ENCODE measurements at regions not wholly inside any gene's neighbourhood (a gene's known extent, or its start where the extent isn't known, plus 50 kb on each side); places are given as distances from the start of the nearest gene placed in this dataset.

- Histone ChIP-seq H3K36me3 (ENCODE audit: control insufficient read depth in 3 of 3, insufficient read depth in 3 of 3, low read length in 3 of 3) (no peaks in the 10 kb centered on the region), H3K27me3 (ENCODE audit: control insufficient read depth in 3 of 3, insufficient read depth in 3 of 3, low read length in 3 of 3) (no peaks in the 10 kb centered on the region), H3K9me3 (ENCODE audit: control insufficient read depth in 3 of 3, low read length in 3 of 3) (no peaks in the 10 kb centered on the region), H3K4me1 (ENCODE audit: control insufficient read depth in 3 of 3, insufficient read depth in 3 of 3, low read length in 3 of 3) (no peaks in the 10 kb centered on the region), H3K9ac (ENCODE audit: low read depth in 1 of 3, low read length in 3 of 3) (no peak overlapping the region), H3K4me3 (ENCODE audit: low read length in 3 of 3) (no peak overlapping the region), H3K27ac (ENCODE audit: low read depth, low read length) (no peak overlapping the region)
Measured at GRCh38 chr11:90753546-90753945, 530.7 kb upstream of the CHORDC1 start.

GRCh38 chr11:90747057-90747456 is 524.2 kb upstream of the CHORDC1 start:
- no peaks in the 10 kb centered on the region for H3K4me1 ChIP-seq (ENCODE audit: control insufficient read depth in 3 of 3, insufficient read depth in 3 of 3, low read length in 3 of 3)
- no peak overlapping the region for H3K9ac ChIP-seq (ENCODE audit: low read depth in 1 of 3, low read length in 3 of 3)
- H3K9me3 ChIP-seq (ENCODE audit: control insufficient read depth in 3 of 3, low read length in 3 of 3): no peaks in the 10 kb centered on the region
- H3K27ac ChIP-seq (ENCODE audit: low read depth, low read length): no peak overlapping the region
- no peaks in the 10 kb centered on the region for H3K36me3 ChIP-seq (ENCODE audit: control insufficient read depth in 3 of 3, insufficient read depth in 3 of 3, low read length in 3 of 3)
- H3K4me3 ChIP-seq (ENCODE audit: low read length in 3 of 3): no peak overlapping the region
- no peaks in the 10 kb centered on the region for H3K27me3 ChIP-seq (ENCODE audit: control insufficient read depth in 3 of 3, insufficient read depth in 3 of 3, low read length in 3 of 3)

- no peak overlapping the region for H3K27ac ChIP-seq (ENCODE audit: low read depth, low read length)
- no peaks in the 10 kb centered on the region for H3K4me1 ChIP-seq (ENCODE audit: control insufficient read depth in 3 of 3, insufficient read depth in 3 of 3, low read length in 3 of 3)
- no peaks in the 10 kb centered on the region for H3K27me3 ChIP-seq (ENCODE audit: control insufficient read depth in 3 of 3, insufficient read depth in 3 of 3, low read length in 3 of 3)
- no peak overlapping the region for H3K9ac ChIP-seq (ENCODE audit: low read depth in 1 of 3, low read length in 3 of 3)
- H3K4me3 ChIP-seq (ENCODE audit: low read length in 3 of 3): no peak overlapping the region
- no peaks in the 10 kb centered on the region for H3K36me3 ChIP-seq (ENCODE audit: control insufficient read depth in 3 of 3, insufficient read depth in 3 of 3, low read length in 3 of 3)
- no peaks in the 10 kb centered on the region for H3K9me3 ChIP-seq (ENCODE audit: control insufficient read depth in 3 of 3, low read length in 3 of 3)
Measured at GRCh38 chr11:90744169-90744568, 521.3 kb upstream of the CHORDC1 start.

- Histone ChIP-seq H3K9me3 (ENCODE audit: control insufficient read depth in 3 of 3, low read length in 3 of 3) (no peaks in the 10 kb centered on the region), H3K36me3 (ENCODE audit: control insufficient read depth in 3 of 3, insufficient read depth in 3 of 3, low read length in 3 of 3) (no peaks in the 10 kb centered on the region), H3K4me3 (ENCODE audit: low read length in 3 of 3) (no peak overlapping the region), H3K9ac (ENCODE audit: low read depth in 1 of 3, low read length in 3 of 3) (no peak overlapping the region), H3K27me3 (ENCODE audit: control insufficient read depth in 3 of 3, insufficient read depth in 3 of 3, low read length in 3 of 3) (no peaks in the 10 kb centered on the region), H3K4me1 (ENCODE audit: control insufficient read depth in 3 of 3, insufficient read depth in 3 of 3, low read length in 3 of 3) (no peaks in the 10 kb centered on the region), H3K27ac (ENCODE audit: low read depth, low read length) (no peak overlapping the region)
Measured at GRCh38 chr11:90738799-90739198, 516.0 kb upstream of the CHORDC1 start.

GRCh38 chr11:90737444-90738050 is 514.7 kb upstream of the CHORDC1 start:
- Histone ChIP-seq H3K9me3 (ENCODE audit: control insufficient read depth in 3 of 3, low read length in 3 of 3) (no peaks in the 10 kb centered on the region), H3K4me1 (ENCODE audit: control insufficient read depth in 3 of 3, insufficient read depth in 3 of 3, low read length in 3 of 3) (no peaks in the 10 kb centered on the region), H3K4me3 (ENCODE audit: low read length in 3 of 3) (no peak overlapping the region), H3K36me3 (ENCODE audit: control insufficient read depth in 3 of 3, insufficient read depth in 3 of 3, low read length in 3 of 3) (no peaks in the 10 kb centered on the region), H3K27me3 (ENCODE audit: control insufficient read depth in 3 of 3, insufficient read depth in 3 of 3, low read length in 3 of 3) (no peaks in the 10 kb centered on the region), H3K9ac (ENCODE audit: low read depth in 1 of 3, low read length in 3 of 3) (no peak overlapping the region), H3K27ac (ENCODE audit: low read depth, low read length) (no peak overlapping the region)

GRCh38 chr11:90732486-90732885 is 509.6 kb upstream of the CHORDC1 start:
- no peaks in the 10 kb centered on the region for H3K9me3 ChIP-seq (ENCODE audit: control insufficient read depth in 3 of 3, low read length in 3 of 3)
- H3K4me1 ChIP-seq (ENCODE audit: control insufficient read depth in 3 of 3, insufficient read depth in 3 of 3, low read length in 3 of 3): no peaks in the 10 kb centered on the region
- no peaks in the 10 kb centered on the region for H3K27me3 ChIP-seq (ENCODE audit: control insufficient read depth in 3 of 3, insufficient read depth in 3 of 3, low read length in 3 of 3)

GRCh38 chr11:90723475-90723874 is 500.6 kb upstream of the CHORDC1 start:
- H3K27me3 ChIP-seq (ENCODE audit: control insufficient read depth in 3 of 3, insufficient read depth in 3 of 3, low read length in 3 of 3): no peaks in the 10 kb centered on the region

More at GRCh38 chr11:90732486-90732885, 509.6 kb upstream of the CHORDC1 start:
- Histone ChIP-seq H3K4me3 (ENCODE audit: low read length in 3 of 3) (no peak overlapping the region), H3K9ac (ENCODE audit: low read depth in 1 of 3, low read length in 3 of 3) (no peak overlapping the region), H3K27ac (ENCODE audit: low read depth, low read length) (no peak overlapping the region), H3K36me3 (ENCODE audit: control insufficient read depth in 3 of 3, insufficient read depth in 3 of 3, low read length in 3 of 3) (no peaks in the 10 kb centered on the region)

GRCh38 chr11:90722552-90723190 is 499.8 kb upstream of the CHORDC1 start:
- Histone ChIP-seq H3K9me3 (ENCODE audit: control insufficient read depth in 3 of 3, low read length in 3 of 3) (peaks cover 0 to 3% (median 0%) of the 10 kb centered on the region in 3 donors), H3K4me3 (ENCODE audit: low read length in 3 of 3) (no peak overlapping the region), H3K27ac (ENCODE audit: low read depth, low read length) (no peak overlapping the region), H3K4me1 (ENCODE audit: control insufficient read depth in 3 of 3, insufficient read depth in 3 of 3, low read length in 3 of 3) (no peaks in the 10 kb centered on the region), H3K9ac (ENCODE audit: low read depth in 1 of 3, low read length in 3 of 3) (no peak overlapping the region), H3K36me3 (ENCODE audit: control insufficient read depth in 3 of 3, insufficient read depth in 3 of 3, low read length in 3 of 3) (no peaks in the 10 kb centered on the region), H3K27me3 (ENCODE audit: control insufficient read depth in 3 of 3, insufficient read depth in 3 of 3, low read length in 3 of 3) (no peaks in the 10 kb centered on the region)

More at GRCh38 chr11:90723475-90723874, 500.6 kb upstream of the CHORDC1 start:
- H3K4me3 ChIP-seq (ENCODE audit: low read length in 3 of 3): no peak overlapping the region
- no peaks in the 10 kb centered on the region for H3K4me1 ChIP-seq (ENCODE audit: control insufficient read depth in 3 of 3, insufficient read depth in 3 of 3, low read length in 3 of 3)
- H3K9ac ChIP-seq (ENCODE audit: low read depth in 1 of 3, low read length in 3 of 3): no peak overlapping the region
- no peaks in the 10 kb centered on the region for H3K36me3 ChIP-seq (ENCODE audit: control insufficient read depth in 3 of 3, insufficient read depth in 3 of 3, low read length in 3 of 3)
- H3K9me3 ChIP-seq (ENCODE audit: control insufficient read depth in 3 of 3, low read length in 3 of 3): peaks cover 0 to 3% (median 0%) of the 10 kb centered on the region in 3 donors
- no peak overlapping the region for H3K27ac ChIP-seq (ENCODE audit: low read depth, low read length)

GRCh38 chr11:90717522-90717921 is 494.7 kb upstream of the CHORDC1 start:
- Histone ChIP-seq H3K27ac (ENCODE audit: low read depth, low read length) (no peak overlapping the region), H3K27me3 (ENCODE audit: control insufficient read depth in 3 of 3, insufficient read depth in 3 of 3, low read length in 3 of 3) (no peaks in the 10 kb centered on the region), H3K9me3 (ENCODE audit: control insufficient read depth in 3 of 3, low read length in 3 of 3) (peaks cover 0 to 2% (median 0%) of the 10 kb centered on the region in 3 donors), H3K36me3 (ENCODE audit: control insufficient read depth in 3 of 3, insufficient read depth in 3 of 3, low read length in 3 of 3) (no peaks in the 10 kb centered on the region), H3K4me3 (ENCODE audit: low read length in 3 of 3) (no peak overlapping the region), H3K9ac (ENCODE audit: low read depth in 1 of 3, low read length in 3 of 3) (no peak overlapping the region), H3K4me1 (ENCODE audit: control insufficient read depth in 3 of 3, insufficient read depth in 3 of 3, low read length in 3 of 3) (no peaks in the 10 kb centered on the region)

- H3K4me3 ChIP-seq (ENCODE audit: low read length in 3 of 3): no peak overlapping the region
- H3K9ac ChIP-seq (ENCODE audit: low read depth in 1 of 3, low read length in 3 of 3): no peak overlapping the region
- H3K27me3 ChIP-seq (ENCODE audit: control insufficient read depth in 3 of 3, insufficient read depth in 3 of 3, low read length in 3 of 3): no peaks in the 10 kb centered on the region
- no peaks in the 10 kb centered on the region for H3K4me1 ChIP-seq (ENCODE audit: control insufficient read depth in 3 of 3, insufficient read depth in 3 of 3, low read length in 3 of 3)
- H3K9me3 ChIP-seq (ENCODE audit: control insufficient read depth in 3 of 3, low read length in 3 of 3): no peaks in the 10 kb centered on the region
- H3K36me3 ChIP-seq (ENCODE audit: control insufficient read depth in 3 of 3, insufficient read depth in 3 of 3, low read length in 3 of 3): no peaks in the 10 kb centered on the region
- H3K27ac ChIP-seq (ENCODE audit: low read depth, low read length): no peak overlapping the region
Measured at GRCh38 chr11:90705661-90706060, 482.8 kb upstream of the CHORDC1 start.

Data from skeletal muscle tissue (tissue), 3 donors.